Activated naive CD4-positive, alpha-beta T cell treated with anti-CD3 and anti-CD28 coated beads, Interleukin-2, amount 50 U/mL, for 24 hours (primary cell): ENCODE measurements at regions not wholly inside any gene's neighbourhood (a gene's known extent, or its start where the extent isn't known, plus 50 kb on each side); places are given as distances from the start of the nearest gene placed in this dataset.

Experiments
- H3K27ac Mint-ChIP-seq: one replicate; pipeline ENCODE4 v1.8.0; 2021; ENCODE audit warnings: mild to moderate bottlenecking, mixed read lengths
- H3K27me3 Mint-ChIP-seq: one replicate; pipeline ENCODE4 v1.8.0; 2021; ENCODE audit warnings: mixed read lengths
- H3K36me3 Mint-ChIP-seq: one replicate; pipeline ENCODE4 v1.8.0; 2021; ENCODE audit warnings: mixed read lengths
- H3K4me1 Mint-ChIP-seq: one replicate; pipeline ENCODE4 v1.8.0; 2021; ENCODE audit warnings: mixed read lengths
- H3K4me3 Mint-ChIP-seq: one replicate; pipeline ENCODE4 v1.8.0; 2021; ENCODE audit warnings: mild to moderate bottlenecking, mixed read lengths
- H3K9me3 Mint-ChIP-seq: one replicate; pipeline ENCODE4 v1.8.0; 2021; ENCODE audit warnings: mixed read lengths

DNA sequence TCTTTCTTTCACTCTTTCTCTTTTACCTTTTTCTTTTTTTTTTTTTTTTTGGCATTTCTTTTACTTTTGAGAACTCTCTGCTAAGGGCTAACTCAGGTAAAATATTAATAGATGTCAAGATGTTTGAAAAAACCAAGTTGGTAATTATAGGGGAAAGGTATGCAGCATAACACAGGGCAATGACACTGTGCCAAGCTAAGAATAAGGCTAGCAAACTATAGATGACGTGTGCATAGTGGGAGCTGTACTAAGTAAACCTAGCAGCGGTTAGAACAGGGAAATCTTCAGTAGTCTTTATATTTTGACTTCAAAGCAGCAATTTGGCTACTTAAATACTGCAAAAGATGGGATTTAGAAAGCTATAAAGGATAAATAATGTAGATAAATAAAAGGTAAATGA, 415.4 kb upstream of the RGPD4 start:
- H3K36me3 Mint-ChIP-seq, result peaks cover under 1% of the 10 kb centered on the region
- no peak overlapping the region for H3K27ac Mint-ChIP-seq
- H3K4me3 Mint-ChIP-seq, result no peak overlapping the region
- no peaks in the 10 kb centered on the region for H3K9me3 Mint-ChIP-seq
- no peaks in the 10 kb centered on the region for H3K27me3 Mint-ChIP-seq
- no peaks in the 10 kb centered on the region for H3K4me1 Mint-ChIP-seq

GRCh38 chr2:107412209-107412904, 414.3 kb upstream of the RGPD4 start:
- Mint-ChIP-seq H3K4me1 (no peaks in the 10 kb centered on the region), H3K36me3 (peaks cover 2% of the 10 kb centered on the region), H3K27ac (no peak overlapping the region), H3K4me3 (no peak overlapping the region), H3K27me3 (no peaks in the 10 kb centered on the region), H3K9me3 (peaks cover 4% of the 10 kb centered on the region)

GRCh38 chr2:107412981-107413380, 413.7 kb upstream of the RGPD4 start:
- Mint-ChIP-seq H3K36me3 (peaks cover 2% of the 10 kb centered on the region), H3K9me3 (peaks cover 4% of the 10 kb centered on the region), H3K27ac (no peak overlapping the region)

DNA sequence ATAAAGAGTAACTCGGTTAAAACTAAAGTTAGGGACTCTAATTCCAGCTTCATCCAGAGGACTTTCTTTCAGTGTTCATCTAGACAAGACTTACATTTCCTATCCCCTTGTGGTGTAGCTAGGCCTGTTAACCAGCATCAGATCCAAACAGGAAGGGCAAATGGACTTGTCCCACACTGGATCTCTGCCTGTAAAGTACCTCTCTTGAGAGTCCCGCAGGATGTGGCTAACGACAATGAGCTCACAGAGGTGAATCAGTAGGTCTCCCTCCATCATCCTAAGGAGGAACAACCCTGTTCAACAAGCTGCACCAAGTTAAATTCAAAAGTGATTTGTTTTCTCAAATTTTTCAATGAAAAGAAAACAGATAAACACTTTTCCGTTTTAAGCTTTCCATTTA, 412.3 kb upstream of the RGPD4 start:
- H3K36me3 Mint-ChIP-seq, result peaks cover 2% of the 10 kb centered on the region
- H3K27ac Mint-ChIP-seq, result no peak overlapping the region
- no peaks in the 10 kb centered on the region for H3K27me3 Mint-ChIP-seq
- no peak overlapping the region for H3K4me3 Mint-ChIP-seq
- H3K9me3 Mint-ChIP-seq, result peaks cover 4% of the 10 kb centered on the region
- no peaks in the 10 kb centered on the region for H3K4me1 Mint-ChIP-seq

More at GRCh38 chr2:107412981-107413380, 413.7 kb upstream of the RGPD4 start:
- Mint-ChIP-seq H3K4me3 (no peak overlapping the region), H3K4me1 (no peaks in the 10 kb centered on the region), H3K27me3 (no peaks in the 10 kb centered on the region)

- Mint-ChIP-seq H3K27ac (no peak overlapping the region), H3K4me1 (no peaks in the 10 kb centered on the region), H3K36me3 (peaks cover 2% of the 10 kb centered on the region), H3K9me3 (peaks cover 4% of the 10 kb centered on the region), H3K27me3 (no peaks in the 10 kb centered on the region), H3K4me3 (no peak overlapping the region)
Observed at GRCh38 chr2:107418708-107419107, 408.0 kb upstream of the RGPD4 start.

GRCh38 chr2:107419191-107419590, 407.5 kb upstream of the RGPD4 start:
- Mint-ChIP-seq H3K4me3 (no peak overlapping the region), H3K36me3 (peaks cover 2% of the 10 kb centered on the region), H3K9me3 (peaks cover 4% of the 10 kb centered on the region), H3K27ac (no peak overlapping the region), H3K4me1 (no peaks in the 10 kb centered on the region), H3K27me3 (no peaks in the 10 kb centered on the region)

DNA sequence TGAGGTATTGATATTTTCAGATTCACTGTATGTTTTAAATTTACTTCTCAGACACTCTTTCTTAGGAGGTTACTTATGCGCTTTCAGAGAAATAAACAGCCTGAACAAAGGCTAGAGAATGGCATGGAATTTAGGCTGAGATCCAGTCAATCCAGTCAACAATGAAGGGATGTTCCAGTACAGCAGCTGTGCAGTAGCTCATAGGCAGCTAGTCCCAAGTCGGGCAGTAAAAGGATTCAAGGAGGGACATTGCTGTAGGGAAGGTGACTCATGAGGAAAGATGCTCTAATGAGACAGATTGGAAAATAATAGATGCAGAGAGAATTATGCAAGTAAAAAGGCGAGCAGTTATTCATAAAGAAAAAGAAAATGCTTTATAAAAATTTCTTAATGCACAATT, 397.9 kb upstream of the RGPD4 start:
- no peaks in the 10 kb centered on the region for H3K4me1 Mint-ChIP-seq
- peaks cover 4% of the 10 kb centered on the region for H3K9me3 Mint-ChIP-seq

GRCh38 chr2:107430006-107430405, 396.7 kb upstream of the RGPD4 start:
- Mint-ChIP-seq H3K4me1 (no peaks in the 10 kb centered on the region), H3K27ac (no peak overlapping the region), H3K27me3 (no peaks in the 10 kb centered on the region), H3K36me3 (no peaks in the 10 kb centered on the region), H3K4me3 (no peak overlapping the region), H3K9me3 (peaks cover 4% of the 10 kb centered on the region)

More for the DNA sequence above, 397.9 kb upstream of the RGPD4 start:
- H3K4me3 Mint-ChIP-seq, result no peak overlapping the region
- no peak overlapping the region for H3K27ac Mint-ChIP-seq
- H3K27me3 Mint-ChIP-seq, result no peaks in the 10 kb centered on the region
- H3K36me3 Mint-ChIP-seq, result no peaks in the 10 kb centered on the region

DNA sequence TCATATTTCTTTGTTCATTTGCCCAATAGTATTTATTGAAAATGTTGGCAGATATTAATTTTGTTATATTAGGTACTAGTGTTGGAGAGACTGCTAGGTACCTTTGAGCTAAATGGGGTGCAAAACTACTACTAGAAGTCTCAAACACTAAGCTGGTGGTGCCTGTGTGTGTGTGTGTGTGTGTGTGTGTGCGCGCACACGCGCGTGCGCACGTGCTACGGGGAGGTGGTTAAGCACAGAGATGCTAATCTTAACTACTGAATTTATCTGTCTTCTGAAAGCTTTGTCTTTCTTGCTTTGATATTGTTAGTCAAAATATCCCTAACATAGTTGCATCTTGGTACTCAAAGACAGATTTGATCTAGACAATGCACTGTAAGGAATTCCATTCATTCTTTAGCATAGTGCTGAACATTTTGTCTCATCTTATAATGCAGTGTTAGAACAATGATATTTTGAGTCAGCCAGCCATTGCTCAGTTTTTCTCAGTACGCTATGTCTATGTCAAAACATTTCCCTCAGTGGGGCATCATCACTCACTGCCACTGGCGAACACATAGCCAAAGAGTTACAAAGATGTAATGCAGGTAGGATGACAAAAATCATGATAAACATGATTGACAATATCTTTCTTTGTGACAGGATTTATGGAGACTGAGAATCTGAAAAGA, 396.0 kb upstream of the RGPD4 start:
- H3K4me3 Mint-ChIP-seq, result no peak overlapping the region
- H3K27me3 Mint-ChIP-seq, result no peaks in the 10 kb centered on the region
- no peak overlapping the region for H3K27ac Mint-ChIP-seq
- H3K36me3 Mint-ChIP-seq, result no peaks in the 10 kb centered on the region
- peaks cover 4% of the 10 kb centered on the region for H3K9me3 Mint-ChIP-seq
- H3K4me1 Mint-ChIP-seq, result no peaks in the 10 kb centered on the region

GRCh38 chr2:107436281-107436680, 390.4 kb upstream of the RGPD4 start:
- Mint-ChIP-seq H3K27me3 (no peaks in the 10 kb centered on the region), H3K27ac (no peak overlapping the region), H3K4me3 (no peak overlapping the region), H3K4me1 (no peaks in the 10 kb centered on the region), H3K36me3 (no peaks in the 10 kb centered on the region), H3K9me3 (peaks cover 6% of the 10 kb centered on the region)

GRCh38 chr2:107437265-107437664, 389.4 kb upstream of the RGPD4 start:
- Mint-ChIP-seq H3K27me3 (no peaks in the 10 kb centered on the region), H3K36me3 (no peaks in the 10 kb centered on the region), H3K9me3 (peaks cover 6% of the 10 kb centered on the region), H3K4me1 (no peaks in the 10 kb centered on the region), H3K4me3 (no peak overlapping the region), H3K27ac (no peak overlapping the region)

DNA sequence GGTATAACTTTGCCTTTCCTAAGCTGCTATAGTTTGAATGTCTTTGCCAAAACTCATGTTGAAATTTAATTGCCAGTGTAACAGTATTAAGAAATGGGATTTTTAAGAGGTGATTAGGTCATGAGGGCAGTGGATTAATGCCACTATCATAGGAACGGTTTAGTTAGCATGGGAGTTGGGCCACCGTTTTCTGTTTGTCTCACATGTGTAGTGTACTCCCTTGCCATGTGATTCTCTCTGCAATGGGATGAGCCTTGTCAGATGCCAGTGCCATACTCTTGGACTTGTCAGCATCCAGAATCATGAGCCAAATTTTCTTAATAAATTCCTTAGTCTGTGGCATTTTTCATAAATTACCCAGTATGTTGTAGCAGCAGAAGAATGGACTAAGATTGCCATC, 388.9 kb upstream of the RGPD4 start:
- Mint-ChIP-seq H3K4me3 (no peak overlapping the region), H3K9me3 (peaks cover 10% of the 10 kb centered on the region), H3K4me1 (no peaks in the 10 kb centered on the region), H3K27ac (no peak overlapping the region), H3K36me3 (no peaks in the 10 kb centered on the region), H3K27me3 (no peaks in the 10 kb centered on the region)

GRCh38 chr2:107448160-107448559, 378.5 kb upstream of the RGPD4 start:
- H3K36me3 Mint-ChIP-seq, result no peaks in the 10 kb centered on the region
- H3K27me3 Mint-ChIP-seq, result no peaks in the 10 kb centered on the region
- no peak overlapping the region for H3K27ac Mint-ChIP-seq
- no peak overlapping the region for H3K4me3 Mint-ChIP-seq
- H3K4me1 Mint-ChIP-seq, result no peaks in the 10 kb centered on the region
- H3K9me3 Mint-ChIP-seq, result peaks cover 8% of the 10 kb centered on the region

- H3K27me3 Mint-ChIP-seq, result no peaks in the 10 kb centered on the region
- H3K36me3 Mint-ChIP-seq, result no peaks in the 10 kb centered on the region
- no peak overlapping the region for H3K27ac Mint-ChIP-seq
- H3K9me3 Mint-ChIP-seq, result peaks cover 13% of the 10 kb centered on the region
- H3K4me3 Mint-ChIP-seq, result no peak overlapping the region
- no peaks in the 10 kb centered on the region for H3K4me1 Mint-ChIP-seq
Observed at GRCh38 chr2:107461301-107461700, 365.4 kb upstream of the RGPD4 start.

GRCh38 chr2:107462181-107462580, 364.5 kb upstream of the RGPD4 start:
- no peaks in the 10 kb centered on the region for H3K36me3 Mint-ChIP-seq
- no peak overlapping the region for H3K27ac Mint-ChIP-seq
- no peaks in the 10 kb centered on the region for H3K4me1 Mint-ChIP-seq
- H3K4me3 Mint-ChIP-seq, result no peak overlapping the region
- H3K27me3 Mint-ChIP-seq, result no peaks in the 10 kb centered on the region
- peaks cover 13% of the 10 kb centered on the region for H3K9me3 Mint-ChIP-seq

DNA sequence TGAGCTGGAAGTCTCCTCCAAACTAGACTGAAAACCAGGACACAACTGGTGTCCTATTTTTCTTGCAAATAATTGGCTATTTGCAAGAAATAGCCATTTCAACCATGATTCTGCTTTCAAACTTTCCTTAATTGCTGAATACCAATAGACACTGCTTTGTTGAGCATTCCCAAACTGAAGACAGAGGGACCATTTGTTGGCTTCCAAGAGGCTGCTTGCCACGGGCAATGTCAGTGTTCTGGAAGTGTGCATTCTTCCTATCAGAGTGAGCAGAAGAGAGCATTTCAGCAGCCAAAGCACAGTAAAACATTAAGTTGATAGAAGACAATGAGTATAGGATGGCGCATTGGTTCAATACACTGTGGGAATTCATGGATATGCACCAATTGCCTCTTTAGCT, 360.5 kb upstream of the RGPD4 start:
- no peak overlapping the region for H3K4me3 Mint-ChIP-seq
- H3K27ac Mint-ChIP-seq, result no peak overlapping the region
- H3K9me3 Mint-ChIP-seq, result peaks cover 13% of the 10 kb centered on the region
- no peaks in the 10 kb centered on the region for H3K27me3 Mint-ChIP-seq
- no peaks in the 10 kb centered on the region for H3K4me1 Mint-ChIP-seq
- H3K36me3 Mint-ChIP-seq, result no peaks in the 10 kb centered on the region
